Activated CD4-positive, alpha-beta T cell treated with anti-CD3 and anti-CD28 coated beads for 36 hours (primary cell): ENCODE measurements at regions not wholly inside any gene's neighbourhood (a gene's known extent, or its start where the extent isn't known, plus 50 kb on each side); places are given as distances from the start of the nearest gene placed in this dataset.

ENCODE experiments used
- ATAC-seq: fragments of 200-7000 bp; cut with Tn5 transposase; one replicate; pipeline ENCODE4 v1.10.0; 2021; ENCODE audit warnings: mild to moderate bottlenecking, moderate library complexity
- CTCF ChIA-PET: fragments of 350-600 bp; sonication (Branson Sonifier 250); formaldehyde crosslinking; loops from one replicate; lab custom pipeline; 2021; ENCODE audit warnings: antibody characterized with exemption; lab: Charles Lee
- POLR2A ChIA-PET: fragments of 350-600 bp; sonication (Branson Sonifier 250); formaldehyde crosslinking; loops from one replicate; lab custom pipeline; 2021; ENCODE audit warnings: antibody characterized with exemption, inconsistent platforms; lab: Charles Lee
- DNase-seq: peaks from one replicate; pipeline ENCODE4 v3.0.0-alpha.2; 2020
- H3K27ac Mint-ChIP-seq: one replicate; pipeline ENCODE4 v1.8.0; 2021; ENCODE audit warnings: mixed read lengths
- H3K27me3 Mint-ChIP-seq: one replicate; pipeline ENCODE4 v1.8.0; 2021; ENCODE audit warnings: mixed read lengths
- H3K36me3 Mint-ChIP-seq: one replicate; pipeline ENCODE4 v1.8.0; 2021; ENCODE audit warnings: low read depth, mixed read lengths
- H3K4me1 Mint-ChIP-seq: one replicate; pipeline ENCODE4 v1.8.0; 2021; ENCODE audit warnings: mixed read lengths
- H3K4me3 Mint-ChIP-seq: one replicate; pipeline ENCODE4 v1.8.0; 2021; ENCODE audit warnings: mild to moderate bottlenecking, moderate library complexity, mixed read lengths
- H3K9me3 Mint-ChIP-seq: one replicate; pipeline ENCODE4 v1.8.0; 2021; ENCODE audit warnings: low read depth, mixed read lengths
- intact Hi-C, 2 experiments: fragments of 100-400 bp; cut with DNase I in 1 of 2; cut with micrococcal nuclease in 1 of 2; formaldehyde crosslinking; loops; one replicate each; pipeline versions ENCODE4 v1.14.2 to v1.15.1; 2022 to 2024; cut with DNase I, micrococcal nuclease

DNA sequence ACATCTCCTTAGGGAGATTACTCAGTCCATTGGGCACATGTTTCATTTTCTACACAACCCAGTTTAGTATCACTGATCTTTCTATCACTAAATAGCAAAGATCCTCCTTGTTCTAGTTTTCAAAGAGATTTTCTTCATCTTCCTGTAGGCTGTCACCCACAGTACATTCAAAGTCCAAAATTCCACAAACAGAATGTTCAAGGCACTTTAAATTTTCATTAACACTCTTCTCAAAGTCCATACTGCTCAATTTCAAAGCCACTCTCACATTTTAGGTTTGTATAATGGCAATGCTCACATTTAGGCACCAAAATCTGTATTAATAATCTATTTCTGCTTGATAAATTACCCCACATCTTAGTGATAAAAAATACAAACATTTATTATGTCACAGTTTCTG, 152.8 kb downstream of the FSIP2 start:
- DNase-seq = no peak
- ChIA-PET POLR2A (no interaction called here), CTCF (no interaction called here)
- intact Hi-C loops = no loop called here
- Mint-ChIP-seq H3K27ac (no peak overlapping the region), H3K36me3 (no peaks in the 10 kb centered on the region), H3K27me3 (no peaks in the 10 kb centered on the region), H3K4me3 (no peak overlapping the region), H3K9me3 (no peaks in the 10 kb centered on the region), H3K4me1 (no peaks in the 10 kb centered on the region)
- no peak for ATAC-seq

DNA sequence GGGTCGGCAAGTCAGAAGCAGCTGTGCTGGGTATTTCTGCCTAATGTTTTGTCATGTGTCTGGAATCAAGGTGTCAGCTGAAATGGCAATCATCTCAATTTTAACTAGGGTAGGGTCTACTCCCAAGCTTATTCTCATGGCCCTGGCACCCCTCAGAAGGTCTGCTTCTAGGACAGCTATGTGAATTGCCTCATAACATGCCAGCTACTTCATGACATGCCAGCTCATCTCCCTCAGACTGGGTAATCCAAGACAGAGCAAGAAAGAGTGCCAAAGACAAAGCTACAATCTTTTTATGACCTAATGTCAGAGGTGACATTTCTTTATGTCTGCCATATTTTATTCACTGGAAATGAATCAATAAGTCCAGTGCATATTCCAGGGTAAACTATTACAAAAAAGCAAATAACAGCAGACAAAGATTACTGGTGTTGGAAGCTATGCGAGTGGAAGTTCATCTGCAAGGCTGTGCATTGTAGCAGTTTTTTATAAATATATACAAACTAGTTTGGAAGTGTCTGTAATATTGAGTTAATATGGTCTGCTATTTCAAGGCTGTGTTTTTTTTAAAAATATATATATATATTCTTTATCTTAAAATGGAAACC, 153.3 kb downstream of the FSIP2 start:
- ChIA-PET CTCF (interaction anchor here (1.2 kb wide), 1 partner anchor 18 kb away, joined by 3 read pairs; no protein-coding TSS in a partner anchor), POLR2A (no interaction called here)
- ATAC-seq (no peak), DNase-seq (no peak)
- no peaks in the 10 kb centered on the region for H3K9me3 Mint-ChIP-seq
- no peaks in the 10 kb centered on the region for H3K27me3 Mint-ChIP-seq
- no peak overlapping the region for H3K27ac Mint-ChIP-seq
- no peak overlapping the region for H3K4me3 Mint-ChIP-seq
- no peaks in the 10 kb centered on the region for H3K36me3 Mint-ChIP-seq
- intact Hi-C loops = no loop called here
- no peaks in the 10 kb centered on the region for H3K4me1 Mint-ChIP-seq

DNA sequence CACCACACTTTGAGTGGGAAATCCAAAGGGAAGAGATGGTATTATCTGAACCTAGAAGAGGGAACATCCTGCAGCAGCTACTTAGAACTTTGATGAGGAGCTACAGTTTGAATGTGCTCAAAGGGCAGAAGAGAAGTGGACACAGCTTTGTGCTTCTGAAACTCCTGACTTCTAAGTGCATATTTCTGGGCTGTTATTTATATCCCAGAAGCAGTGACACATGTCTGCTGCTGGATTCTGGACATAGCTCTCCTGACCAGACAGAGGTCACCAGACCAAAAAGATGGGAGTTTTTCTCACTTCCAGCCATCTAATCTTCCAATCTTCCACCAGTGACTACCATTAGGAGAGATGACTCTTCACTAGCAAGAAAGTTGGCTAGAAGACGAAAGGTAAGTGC, 153.9 kb downstream of the FSIP2 start:
- no peaks in the 10 kb centered on the region for H3K27me3 Mint-ChIP-seq
- POLR2A ChIA-PET = no interaction called here
- no peaks in the 10 kb centered on the region for H3K36me3 Mint-ChIP-seq
- ATAC-seq (no peak), DNase-seq (no peak)
- intact Hi-C loops = no loop called here
- no peak overlapping the region for H3K4me3 Mint-ChIP-seq
- no peaks in the 10 kb centered on the region for H3K4me1 Mint-ChIP-seq
- H3K9me3 Mint-ChIP-seq = no peaks in the 10 kb centered on the region
- H3K27ac Mint-ChIP-seq = no peak overlapping the region
- CTCF ChIA-PET = interaction anchor here (1.2 kb wide), 1 partner anchor 19 kb away, joined by 3 read pairs; no protein-coding TSS in a partner anchor

DNA sequence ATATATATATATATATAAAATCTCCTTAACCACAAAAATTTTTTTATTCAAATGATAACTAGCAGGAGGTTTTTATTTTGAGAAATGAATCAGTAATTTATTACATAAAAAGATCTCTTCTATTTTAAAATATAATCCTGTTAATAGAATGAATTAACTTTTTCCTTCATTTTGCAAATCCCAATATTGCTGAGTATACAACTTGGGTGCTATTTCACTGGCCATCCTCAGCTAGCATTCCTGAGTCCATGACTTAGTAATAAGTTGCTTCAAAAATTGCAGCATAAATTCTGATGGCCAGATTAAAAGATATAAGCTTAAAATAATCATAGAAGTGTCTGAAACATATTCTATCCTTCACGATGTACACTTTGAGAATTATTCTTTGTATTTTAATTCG, 155.6 kb downstream of the FSIP2 start:
- intact Hi-C loops = no loop called here

DNA sequence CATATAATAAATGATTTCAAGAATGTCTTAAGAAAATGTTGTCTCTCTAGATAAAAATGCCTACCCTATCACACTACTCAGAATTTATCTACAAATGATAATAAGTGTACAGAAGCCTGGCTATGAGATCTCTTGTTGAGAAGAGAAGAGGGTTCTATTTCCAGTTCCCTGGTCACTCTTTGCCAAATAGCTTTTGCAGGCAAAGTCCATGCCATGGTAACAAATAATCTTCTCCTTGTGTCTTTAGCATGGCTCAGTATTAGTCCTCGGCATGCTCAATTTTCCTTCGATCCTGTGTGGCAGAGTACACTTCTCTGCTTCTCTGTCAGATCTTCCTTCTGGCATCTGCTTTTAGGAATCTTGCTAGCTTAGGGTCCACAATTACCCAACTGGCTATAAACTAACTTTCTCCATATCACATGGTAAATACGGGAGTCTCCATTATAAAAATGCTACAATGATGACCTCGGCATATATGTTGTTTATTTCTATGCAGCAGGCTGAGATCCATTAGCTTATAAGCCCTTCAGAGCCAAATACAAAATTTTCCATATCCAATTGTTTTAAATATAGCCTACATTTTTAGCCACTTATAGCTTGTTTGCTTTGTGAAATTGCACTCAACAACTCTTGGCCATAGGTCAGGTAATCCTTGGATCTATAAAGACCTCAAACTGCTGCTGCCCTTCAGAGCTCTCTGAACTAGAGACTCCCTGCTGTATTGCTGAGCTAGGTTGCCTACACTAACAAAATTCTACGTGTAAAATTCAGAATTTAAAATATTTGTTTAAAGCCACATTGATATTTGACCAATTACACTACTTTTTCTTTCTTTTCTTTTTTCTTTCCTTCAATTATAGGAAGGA, 157.5 kb downstream of the FSIP2 start:
- Mint-ChIP-seq H3K36me3 (no peaks in the 10 kb centered on the region), H3K9me3 (no peaks in the 10 kb centered on the region), H3K27me3 (no peaks in the 10 kb centered on the region), H3K4me3 (no peak overlapping the region), H3K4me1 (no peaks in the 10 kb centered on the region), H3K27ac (no peak overlapping the region)
- ATAC-seq = no peak
- intact Hi-C loops = no loop called here
- CTCF ChIA-PET = no interaction called here
- no peak for DNase-seq
- POLR2A ChIA-PET = no interaction called here

More for the DNA sequence above, 155.6 kb downstream of the FSIP2 start:
- CTCF ChIA-PET = interaction anchor here (1.2 kb wide), 1 partner anchor 17 kb away, joined by 3 read pairs; no protein-coding TSS in a partner anchor
- Mint-ChIP-seq H3K36me3 (no peaks in the 10 kb centered on the region), H3K9me3 (no peaks in the 10 kb centered on the region), H3K27ac (no peak overlapping the region), H3K27me3 (no peaks in the 10 kb centered on the region), H3K4me1 (no peaks in the 10 kb centered on the region), H3K4me3 (no peak overlapping the region)
- POLR2A ChIA-PET = no interaction called here
- DNase-seq (no peak), ATAC-seq (no peak)

DNA sequence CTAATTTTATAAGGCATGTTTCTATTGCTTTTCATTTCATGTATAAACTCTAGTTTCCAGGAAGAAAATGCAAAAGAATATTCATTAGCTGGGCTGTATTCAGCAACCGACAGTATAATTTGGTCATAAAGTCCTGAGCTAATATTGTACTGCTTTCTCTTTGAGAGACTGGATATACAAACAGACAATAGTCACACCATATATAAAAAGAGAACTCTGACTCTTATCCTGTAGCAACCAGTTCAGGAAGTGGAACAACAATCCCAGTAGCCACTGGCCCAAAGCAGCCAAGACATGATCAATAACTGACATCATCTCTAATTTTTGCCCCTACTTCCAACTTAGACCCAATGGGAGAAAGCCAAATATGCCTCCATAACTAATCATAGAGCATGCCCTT, 160.8 kb downstream of the FSIP2 start:
- intact Hi-C loops = no loop called here
- ChIA-PET POLR2A (no interaction called here), CTCF (interaction anchor here (1.0 kb wide), 1 partner anchor 9 kb away, joined by 3 read pairs; no protein-coding TSS in a partner anchor)
- Mint-ChIP-seq H3K36me3 (no peaks in the 10 kb centered on the region), H3K27ac (no peak overlapping the region), H3K27me3 (no peaks in the 10 kb centered on the region), H3K4me1 (no peaks in the 10 kb centered on the region), H3K4me3 (no peak overlapping the region), H3K9me3 (no peaks in the 10 kb centered on the region)
- DNase-seq = no peak
- no peak for ATAC-seq

DNA sequence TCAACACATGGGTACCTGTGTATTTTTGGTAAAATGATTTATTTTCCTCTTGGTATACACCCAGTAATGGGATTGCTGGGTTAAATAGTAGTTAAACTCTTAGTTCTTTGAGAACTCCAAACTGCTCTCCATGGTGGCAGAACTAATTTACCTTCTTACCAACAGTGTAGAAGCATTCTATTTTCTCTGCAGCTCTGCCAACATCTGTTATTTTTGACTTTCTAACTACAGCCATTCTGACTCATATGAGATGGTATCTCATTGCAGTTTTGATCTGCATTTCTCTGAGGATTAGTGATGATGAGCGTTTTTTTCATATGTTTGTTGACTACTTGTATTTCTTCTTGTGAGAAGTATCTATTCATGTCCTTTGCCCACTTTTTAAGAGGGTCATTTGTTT, 180.6 kb downstream of the FSIP2 start:
- H3K9me3 Mint-ChIP-seq = no peaks in the 10 kb centered on the region
- no peaks in the 10 kb centered on the region for H3K36me3 Mint-ChIP-seq
- CTCF ChIA-PET = no interaction called here
- no peak for ATAC-seq
- DNase-seq = no peak
- H3K27ac Mint-ChIP-seq = no peak overlapping the region
- POLR2A ChIA-PET = no interaction called here
- intact Hi-C loops = no loop called here
- no peak overlapping the region for H3K4me3 Mint-ChIP-seq
- H3K27me3 Mint-ChIP-seq = no peaks in the 10 kb centered on the region
- H3K4me1 Mint-ChIP-seq = no peaks in the 10 kb centered on the region

DNA sequence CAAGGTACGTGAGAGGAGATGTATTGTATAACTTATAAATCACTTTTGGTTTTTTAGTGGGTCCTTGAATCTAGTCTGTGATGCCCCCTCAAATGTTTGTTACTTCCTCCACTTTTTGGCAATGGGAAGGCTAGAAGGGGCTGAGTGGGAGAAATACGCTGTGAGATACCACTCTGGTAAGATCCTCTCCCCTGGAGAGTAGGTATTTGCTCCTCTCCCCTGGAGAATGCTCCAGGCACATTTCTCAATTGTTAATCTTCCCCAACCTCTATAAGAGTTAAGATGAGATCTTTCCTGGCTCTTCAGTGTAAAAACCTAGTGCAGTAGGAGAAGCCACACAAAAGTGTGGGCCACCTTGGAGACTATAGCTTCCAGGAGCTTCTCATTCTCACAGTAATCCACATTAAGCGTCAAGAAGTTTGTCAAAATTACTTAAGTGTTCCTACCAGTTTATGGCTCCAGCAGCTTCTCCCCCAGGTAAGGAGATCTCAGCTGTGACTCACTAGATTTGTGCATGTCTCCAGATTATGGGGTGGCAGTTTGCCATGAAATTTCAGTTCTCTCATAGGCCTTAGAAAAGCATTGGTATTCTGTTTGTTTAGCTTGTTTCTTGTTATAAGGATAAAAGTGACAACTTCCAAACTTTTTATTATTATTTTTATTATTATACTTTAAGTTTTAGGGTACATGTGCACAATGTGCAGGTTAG, 182.6 kb downstream of the FSIP2 start:
- H3K9me3 Mint-ChIP-seq = no peaks in the 10 kb centered on the region
- CTCF ChIA-PET = no interaction called here
- DNase-seq (no peak), ATAC-seq (no peak)
- no peaks in the 10 kb centered on the region for H3K36me3 Mint-ChIP-seq
- no peaks in the 10 kb centered on the region for H3K4me1 Mint-ChIP-seq
- H3K4me3 Mint-ChIP-seq = no peak overlapping the region
- no peak overlapping the region for H3K27ac Mint-ChIP-seq
- intact Hi-C loops = no loop called here
- no peaks in the 10 kb centered on the region for H3K27me3 Mint-ChIP-seq
- POLR2A ChIA-PET = no interaction called here

DNA sequence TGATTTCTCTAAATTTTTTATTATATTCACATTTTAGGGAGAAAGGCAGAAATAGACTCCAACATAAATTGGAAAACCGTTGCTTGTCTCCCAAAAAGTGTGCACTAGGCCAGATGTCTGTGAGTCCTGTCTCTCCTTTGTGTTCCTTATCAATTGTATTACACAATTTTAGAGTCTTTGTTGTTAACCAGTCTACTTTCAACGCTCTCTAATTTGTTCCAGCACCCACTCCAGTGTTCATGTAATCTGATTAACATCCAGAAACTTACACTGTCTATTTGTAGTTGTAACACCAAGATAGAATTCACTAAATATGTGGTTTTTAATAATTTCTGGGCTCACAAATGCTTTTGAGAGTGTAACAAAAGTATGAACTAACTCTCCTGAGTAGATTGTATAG, 195.6 kb downstream of the FSIP2 start:
- CTCF ChIA-PET = no interaction called here

DNA sequence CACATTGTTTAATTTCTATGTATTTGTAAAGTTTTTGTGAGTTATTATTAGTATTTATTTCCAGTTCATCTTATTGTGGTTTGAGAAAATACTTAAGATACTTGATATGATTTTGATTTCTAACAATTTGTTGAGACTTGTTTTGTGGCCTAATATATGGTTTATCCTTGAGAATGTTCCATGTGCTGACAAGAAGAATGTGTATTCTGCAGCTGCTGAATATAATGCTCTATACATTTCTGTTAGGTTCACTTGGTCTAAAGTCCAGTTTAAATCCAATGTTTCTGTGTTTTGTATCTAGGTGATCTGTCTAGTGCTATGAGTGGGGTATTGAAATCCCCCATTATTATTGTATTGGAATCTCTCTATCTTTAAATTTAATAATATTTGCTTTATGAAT, 201.3 kb downstream of the FSIP2 start:
- H3K27ac Mint-ChIP-seq = no peak overlapping the region
- no peaks in the 10 kb centered on the region for H3K4me1 Mint-ChIP-seq
- no peak for ATAC-seq
- H3K4me3 Mint-ChIP-seq = no peak overlapping the region
- CTCF ChIA-PET = no interaction called here
- H3K27me3 Mint-ChIP-seq = no peaks in the 10 kb centered on the region
- H3K36me3 Mint-ChIP-seq = peaks cover 11% of the 10 kb centered on the region
- intact Hi-C loops = no loop called here
- DNase-seq = no peak
- peaks cover 10% of the 10 kb centered on the region for H3K9me3 Mint-ChIP-seq
- POLR2A ChIA-PET = no interaction called here

More for the DNA sequence above, 195.6 kb downstream of the FSIP2 start:
- DNase-seq = no peak
- intact Hi-C loops = no loop called here
- Mint-ChIP-seq H3K27me3 (no peaks in the 10 kb centered on the region), H3K4me3 (no peak overlapping the region), H3K27ac (no peak overlapping the region), H3K9me3 (no peaks in the 10 kb centered on the region), H3K4me1 (no peaks in the 10 kb centered on the region), H3K36me3 (no peaks in the 10 kb centered on the region)
- POLR2A ChIA-PET = no interaction called here
- ATAC-seq = no peak

DNA sequence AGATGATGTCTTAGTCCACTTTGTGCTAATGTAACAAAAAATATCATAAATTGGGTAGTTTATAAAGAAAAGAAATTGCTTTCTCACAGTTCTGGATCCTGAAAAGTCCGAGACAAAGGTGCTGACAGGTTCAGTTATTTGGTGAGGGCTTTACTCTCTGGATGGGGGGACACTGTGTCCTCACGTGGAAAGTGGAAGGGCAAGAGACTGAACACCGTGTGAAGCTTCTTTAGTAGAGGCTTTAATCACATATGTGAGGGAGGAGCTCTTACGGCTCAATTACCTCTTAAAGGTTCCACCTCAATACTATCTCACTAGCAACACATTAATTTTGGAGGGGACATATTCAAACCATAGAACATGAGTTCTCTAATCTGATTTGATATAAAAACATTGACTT, 204.3 kb downstream of the FSIP2 start:
- intact Hi-C loops = no loop called here
- ChIA-PET CTCF (no interaction called here), POLR2A (no interaction called here)
- ATAC-seq (no peak), DNase-seq (no peak)
- peaks cover 11% of the 10 kb centered on the region for H3K9me3 Mint-ChIP-seq
- no peak overlapping the region for H3K27ac Mint-ChIP-seq
- peaks cover 11% of the 10 kb centered on the region for H3K36me3 Mint-ChIP-seq
- no peak overlapping the region for H3K4me3 Mint-ChIP-seq
- H3K27me3 Mint-ChIP-seq = no peaks in the 10 kb centered on the region
- no peaks in the 10 kb centered on the region for H3K4me1 Mint-ChIP-seq
